ENCODE measurements at regions not wholly inside any gene's neighbourhood (a gene's known extent, or its start where the extent isn't known, plus 50 kb on each side); places are given as distances from the start of the nearest gene placed in this dataset.

- TF ChIP-seq EZH2 (IDR thresholded peaks at IDR 0.05; ENCODE audit: borderline replicate concordance, low read length) (no peak), CTCF (IDR thresholded peaks at IDR 0.05; ENCODE audit: low read length) (no peak)
Observed at GRCh38 chr12:126112849-126113248, 1047.6 kb downstream of the AACS start.
